NT2/D1 (cell line): ENCODE measurements at regions not wholly inside any gene's neighbourhood (a gene's known extent, or its start where the extent isn't known, plus 50 kb on each side); places are given as distances from the start of the nearest gene placed in this dataset.

Experiments used
- DNase-seq: peaks from one replicate; pipeline ENCODE4 v3.0.0-alpha.2; 2011; ENCODE audit warnings: low read depth, low spot score
- H3K27me3 ChIP-seq: 2 replicates; pipeline ENCODE4 v1.6.0; 2011; ENCODE audit warnings: mild to moderate bottlenecking; ENCODE audit not compliant: insufficient read length, insufficient read depth
- H3K36me3 ChIP-seq: 2 replicates; pipeline ENCODE4 v1.6.1; 2011; ENCODE audit warnings: mild to moderate bottlenecking, low read length, mixed read lengths; ENCODE audit not compliant: insufficient read depth, insufficient read length
- H3K4me1 ChIP-seq: 2 replicates; pipeline ENCODE4 v1.5.1; 2011; ENCODE audit not compliant: insufficient read depth, insufficient read length
- H3K4me3 ChIP-seq: 2 replicates; pipeline ENCODE4 v1.5.1; 2011; ENCODE audit warnings: low read depth; ENCODE audit not compliant: insufficient read length
- H3K9ac ChIP-seq: 2 replicates; pipeline ENCODE4 v1.6.0; 2011; ENCODE audit warnings: low read depth; ENCODE audit not compliant: insufficient read length
- H3K9me3 ChIP-seq: 2 replicates; pipeline ENCODE4 v1.5.1; 2011; ENCODE audit warnings: mild to moderate bottlenecking, low read length; ENCODE audit not compliant: insufficient read depth
- SUZ12 ChIP-seq: IDR thresholded peaks from 2 replicates; pipeline ENCODE4 v1.6.1; 2011; ENCODE audit not compliant: insufficient read length, insufficient read depth; ENCODE audit errors: extremely low read depth
- YY1 ChIP-seq: IDR thresholded peaks from 2 replicates; pipeline ENCODE4 v1.6.1; 2011; ENCODE audit not compliant: insufficient read length, insufficient read depth
- ZNF274 ChIP-seq: IDR thresholded peaks from 2 replicates; pipeline ENCODE4 v1.6.1; 2011; ENCODE audit warnings: mild to moderate bottlenecking, low read depth, low read length

DNA sequence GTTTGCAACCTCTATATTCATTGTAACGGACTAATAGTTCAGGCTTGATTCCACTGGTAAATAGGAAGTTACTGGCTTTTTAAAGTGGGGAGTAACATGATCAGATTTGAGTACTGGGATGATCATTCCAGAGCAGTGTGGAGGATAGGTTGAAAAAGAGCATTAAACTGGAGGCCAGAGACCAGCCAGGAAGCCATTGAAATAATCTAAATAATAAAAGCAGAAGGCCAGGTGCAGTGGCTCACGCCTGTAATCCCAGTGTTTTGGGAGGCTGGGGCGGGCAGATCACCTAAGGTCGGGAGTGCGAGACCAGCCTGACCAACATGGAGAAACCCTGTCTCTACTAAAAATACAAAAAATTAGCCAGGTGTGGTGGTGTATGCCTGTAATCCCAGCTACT lies 56.0 kb upstream of the MSX2 start:
- H3K4me3 ChIP-seq = no peak overlapping the region
- no peaks in the 10 kb centered on the region for H3K4me1 ChIP-seq
- no peak for DNase-seq
- H3K9ac ChIP-seq = no peak overlapping the region
- TF ChIP-seq ZNF274 (no peak), YY1 (no peak), SUZ12 (no peak)
- H3K36me3 ChIP-seq = no peaks in the 10 kb centered on the region
- peaks cover 5% of the 10 kb centered on the region for H3K9me3 ChIP-seq
- H3K27me3 ChIP-seq = no peaks in the 10 kb centered on the region
